HG03469 (cell line): ENCODE measurements at regions not wholly inside any gene's neighbourhood (a gene's known extent, or its start where the extent isn't known, plus 50 kb on each side); places are given as distances from the start of the nearest gene placed in this dataset.

Experiments used
- ATAC-seq: cut with Tn5 transposase; IDR thresholded peaks from one replicate; pipeline ENCODE4 v1.9.1; 2021; ENCODE audit warnings: mild to moderate bottlenecking, moderate library complexity, moderate number of reproducible peaks; ENCODE audit not compliant: unreplicated experiment

DNA sequence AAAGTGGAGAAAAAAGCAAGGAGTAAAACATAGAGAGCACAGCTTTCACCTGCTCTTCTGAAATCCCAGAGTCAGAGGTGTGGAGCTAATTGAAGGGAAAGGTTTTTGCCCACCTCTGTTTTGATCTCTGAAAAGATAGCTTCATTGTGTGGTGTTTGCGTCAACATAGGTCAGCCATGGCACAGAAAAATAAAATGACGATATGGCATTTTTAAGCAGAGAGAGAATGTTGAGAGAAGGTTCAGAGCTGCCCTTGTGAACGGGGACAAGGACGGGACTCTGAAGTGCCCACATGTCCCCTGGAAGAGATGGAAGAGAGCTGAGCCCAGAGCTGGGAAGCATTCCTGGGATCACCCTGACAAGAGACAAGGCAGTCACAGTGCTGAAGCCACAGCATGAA lies 249.4 kb upstream of the PLSCR5 start:
- no peak for ATAC-seq

DNA sequence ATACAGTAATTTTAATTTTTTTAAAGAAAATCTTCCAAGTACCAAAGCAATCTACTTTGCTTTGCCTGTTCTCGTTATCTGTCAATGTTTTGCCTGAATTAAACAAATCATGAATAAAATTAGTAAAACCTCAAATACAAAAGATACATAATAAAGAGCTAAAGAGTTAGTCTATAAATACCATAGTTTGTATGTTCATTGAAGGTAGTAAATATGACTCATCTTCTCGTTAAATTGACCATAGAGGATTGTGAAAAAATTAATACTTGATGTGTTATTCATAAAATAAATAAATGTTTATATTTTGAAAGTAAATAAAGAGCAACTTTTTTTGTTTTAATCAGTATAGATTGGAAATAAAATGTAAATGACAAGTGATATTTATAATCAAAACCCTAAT lies 246.5 kb upstream of the PLSCR5 start:
- ATAC-seq: no peak

- no peak for ATAC-seq
Observed at GRCh38 chr3:146845361-146845760, 240.2 kb upstream of the PLSCR5 start.

- ATAC-seq: no peak
Observed at GRCh38 chr3:146843476-146843875, 238.3 kb upstream of the PLSCR5 start.

GRCh38 chr3:146839727-146840375 lies 234.7 kb upstream of the PLSCR5 start:
- ATAC-seq: no peak

GRCh38 chr3:146838221-146838620 lies 233.1 kb upstream of the PLSCR5 start:
- ATAC-seq: no peak

GRCh38 chr3:146834917-146835316 lies 229.8 kb upstream of the PLSCR5 start:
- ATAC-seq: no peak

DNA sequence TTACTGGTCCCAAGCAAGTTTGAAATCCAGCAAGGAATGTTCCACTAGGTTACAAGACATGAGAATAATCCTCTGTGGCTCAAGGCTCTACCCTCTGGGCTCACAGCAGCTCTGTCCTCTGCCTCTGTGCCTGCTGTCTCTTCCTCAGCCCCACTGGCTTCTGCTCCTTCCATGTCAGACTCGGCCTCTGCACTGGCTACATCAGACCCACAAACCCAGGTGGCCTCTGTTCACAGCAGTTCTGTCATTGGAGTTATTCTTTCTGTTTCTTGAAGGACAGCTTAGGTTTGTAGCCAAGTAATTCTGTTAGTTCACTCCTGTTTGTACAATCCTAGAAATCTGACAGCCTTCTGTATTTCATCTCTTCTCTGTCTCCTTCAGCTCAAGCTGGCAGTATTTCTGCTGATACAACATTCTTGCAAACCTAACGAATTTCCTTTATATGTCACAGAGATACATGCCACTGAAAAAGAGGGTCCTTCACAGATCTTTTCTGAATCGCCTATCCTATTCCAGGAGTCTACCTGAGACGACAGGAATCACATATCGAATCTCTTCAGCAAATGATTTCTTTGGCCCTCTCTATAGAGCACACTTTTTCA lies 227.8 kb upstream of the PLSCR5 start:
- no peak for ATAC-seq

- no peak for ATAC-seq
Observed at GRCh38 chr3:146831659-146832058, 226.5 kb upstream of the PLSCR5 start.

GRCh38 chr3:146830231-146830630 lies 225.1 kb upstream of the PLSCR5 start:
- no peak for ATAC-seq

GRCh38 chr3:146827836-146828235 lies 222.7 kb upstream of the PLSCR5 start:
- no peak for ATAC-seq

DNA sequence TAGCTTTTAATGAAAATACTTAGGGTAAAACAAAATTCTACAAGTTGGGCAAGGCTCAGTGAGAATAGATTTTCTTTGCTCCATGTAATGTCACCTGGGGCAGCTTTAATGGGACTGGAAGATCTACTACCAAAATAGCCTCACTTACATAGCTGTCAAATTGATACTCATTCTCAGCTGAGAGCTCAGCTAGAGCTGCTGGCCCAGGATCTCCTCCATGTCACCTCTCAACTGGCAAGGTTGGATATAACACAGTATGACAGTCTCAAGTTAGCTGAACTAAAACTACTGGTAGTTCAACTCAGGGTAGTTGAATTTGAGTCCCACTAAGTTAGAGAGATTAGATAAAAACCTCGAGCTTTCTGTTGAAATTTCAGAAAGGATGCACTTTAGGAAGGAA lies 218.5 kb upstream of the PLSCR5 start:
- no peak for ATAC-seq

DNA sequence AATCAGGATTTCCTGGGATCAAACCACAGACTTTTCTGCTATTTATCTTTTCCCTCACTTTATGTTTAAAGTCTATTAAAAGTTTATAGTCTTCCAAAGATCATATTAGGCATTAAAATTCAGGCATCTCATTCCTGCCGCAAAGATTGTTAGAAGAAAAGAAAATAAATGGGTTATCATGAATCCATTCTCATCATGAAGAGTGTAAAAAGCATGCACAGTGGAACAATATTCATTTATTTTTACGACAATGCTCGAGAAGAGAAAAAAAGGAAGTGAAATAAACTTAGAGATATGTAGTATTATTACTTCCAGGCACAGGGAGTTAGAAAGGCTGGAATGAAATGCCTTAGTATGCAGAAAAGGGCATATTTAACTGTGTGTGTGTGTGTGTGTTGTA lies 213.7 kb upstream of the PLSCR5 start:
- ATAC-seq: no peak

GRCh38 chr3:146818301-146818700 lies 213.2 kb upstream of the PLSCR5 start:
- ATAC-seq: no peak

GRCh38 chr3:146817704-146818103 lies 212.6 kb upstream of the PLSCR5 start:
- no peak for ATAC-seq

DNA sequence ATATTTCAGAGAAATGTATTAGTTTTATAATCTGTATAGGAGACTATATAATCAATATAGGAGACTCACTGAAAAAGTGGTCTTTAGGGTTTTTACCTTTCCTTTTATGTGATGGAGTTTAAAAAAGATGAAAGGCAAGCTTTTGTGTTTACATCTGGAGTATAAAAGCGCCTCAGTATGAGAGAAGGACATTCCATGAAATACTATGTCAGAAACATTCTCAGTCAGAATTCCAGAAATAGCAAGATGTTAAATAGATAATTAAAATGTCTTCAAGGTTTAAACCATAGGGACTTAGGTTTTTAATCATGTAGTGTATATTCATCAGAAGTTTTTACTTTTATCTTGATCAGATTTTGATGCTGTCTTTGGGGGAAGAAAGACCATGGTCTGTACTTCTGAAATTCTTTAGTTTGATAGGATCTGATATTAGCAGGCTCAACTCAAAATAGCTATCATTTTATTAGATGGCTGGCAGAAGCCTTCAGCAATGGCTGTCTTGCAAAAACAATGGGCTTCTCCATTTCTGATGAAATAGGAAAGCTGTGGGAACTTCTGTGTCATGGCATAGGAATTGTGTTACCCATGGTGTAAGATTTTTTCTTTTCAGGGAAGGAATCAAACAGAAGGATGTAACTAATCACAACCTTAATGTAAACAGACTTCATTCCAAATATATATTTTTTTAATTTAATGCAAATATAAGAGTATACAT lies 209.6 kb upstream of the PLSCR5 start:
- ATAC-seq: no peak

- ATAC-seq: no peak
Observed at GRCh38 chr3:146813496-146813895, 208.3 kb upstream of the PLSCR5 start.

DNA sequence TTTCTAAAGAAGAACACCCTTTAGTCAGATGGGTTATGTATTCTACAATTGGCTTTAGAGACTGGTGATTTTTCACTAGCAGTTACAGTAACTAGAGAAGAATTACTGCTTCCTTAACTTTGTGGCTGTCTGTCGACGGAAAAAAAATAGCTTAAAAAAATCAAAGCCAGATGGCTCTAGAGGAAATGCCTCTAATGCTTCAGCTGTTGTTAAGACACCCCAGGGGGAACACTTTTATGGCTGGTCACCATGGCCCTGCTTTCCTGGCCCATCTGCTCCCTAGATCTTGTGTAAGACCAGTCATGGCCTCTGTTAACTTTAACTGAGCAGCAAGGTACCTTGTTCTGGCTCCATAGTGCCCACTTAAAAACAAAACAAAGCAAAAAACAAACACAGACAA lies 198.6 kb upstream of the PLSCR5 start:
- ATAC-seq: no peak

DNA sequence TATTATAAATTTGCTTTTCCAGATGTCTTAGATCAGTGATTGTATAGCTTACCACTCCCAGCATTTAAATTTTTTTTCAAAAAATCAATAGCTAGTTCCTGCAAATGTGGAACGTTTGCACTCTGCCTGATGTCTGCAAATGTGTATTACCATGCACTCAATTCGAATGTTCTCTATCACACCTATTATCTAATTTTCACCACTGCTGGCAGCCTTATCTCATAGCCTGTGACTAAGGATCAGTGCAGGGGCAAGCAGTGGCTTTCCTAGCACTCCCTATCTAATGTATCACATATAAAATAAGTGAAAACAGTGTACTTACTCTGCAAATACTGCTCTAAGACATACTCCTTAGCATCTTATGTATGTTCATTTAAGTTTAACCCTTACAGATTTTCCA lies 196.3 kb upstream of the PLSCR5 start:
- ATAC-seq: no peak

- ATAC-seq: no peak
Observed at GRCh38 chr3:146800484-146800883, 195.3 kb upstream of the PLSCR5 start.

DNA sequence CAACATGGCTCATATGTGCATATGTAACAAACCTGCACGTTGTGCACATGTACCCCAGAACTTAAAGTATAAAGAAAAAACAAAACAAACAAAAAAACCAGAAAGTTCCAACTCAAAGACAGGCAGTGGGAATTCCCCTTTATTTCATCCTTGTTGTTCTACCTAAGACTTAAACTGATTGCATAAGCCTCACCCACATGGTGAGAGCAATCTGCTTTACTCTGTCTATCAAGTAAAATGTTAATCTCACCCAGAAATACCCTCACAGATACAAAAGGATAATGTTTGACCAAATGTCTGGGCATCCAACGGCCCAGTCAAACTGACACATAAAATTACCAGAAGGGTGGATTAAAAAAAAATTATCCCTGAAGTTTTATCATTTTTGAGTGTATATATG lies 190.9 kb upstream of the PLSCR5 start:
- ATAC-seq: no peak

GRCh38 chr3:146783446-146783845 lies 178.3 kb upstream of the PLSCR5 start:
- ATAC-seq: no peak
